ENCODE measurements at regions not wholly inside any gene's neighbourhood (a gene's known extent, or its start where the extent isn't known, plus 50 kb on each side); places are given as distances from the start of the nearest gene placed in this dataset.

- DNase-seq (ENCODE audit: low spot score), result no peak
Observed at GRCh38 chr11:92480499-92480898, 255.9 kb downstream of the FAT3 start.

GRCh38 chr11:92482492-92483060 is 258.0 kb downstream of the FAT3 start:
- no peak for DNase-seq (ENCODE audit: low spot score)

- no peak for DNase-seq (ENCODE audit: low spot score)
Observed at GRCh38 chr11:92484570-92484969, 260.0 kb downstream of the FAT3 start.

GRCh38 chr11:92489826-92490399 is 265.3 kb downstream of the FAT3 start:
- no peak for DNase-seq (ENCODE audit: low spot score)

- DNase-seq (ENCODE audit: low spot score), result no peak
Observed at GRCh38 chr11:92492372-92492771, 267.8 kb downstream of the FAT3 start.

GRCh38 chr11:92495107-92495793 is 270.6 kb downstream of the FAT3 start:
- DNase-seq (ENCODE audit: low spot score), result no peak

- DNase-seq (ENCODE audit: low spot score), result no peak
Observed at GRCh38 chr11:92500453-92500852, 275.8 kb downstream of the FAT3 start.

- no peak for DNase-seq (ENCODE audit: low spot score)
Observed at GRCh38 chr11:92501066-92501739, 276.6 kb downstream of the FAT3 start.

- DNase-seq (ENCODE audit: low spot score), result no peak
Observed at GRCh38 chr11:92504004-92504403, 279.4 kb downstream of the FAT3 start.

GRCh38 chr11:92504534-92504933 is 279.9 kb downstream of the FAT3 start:
- no peak for DNase-seq (ENCODE audit: low spot score)

GRCh38 chr11:92505689-92506088 is 281.1 kb downstream of the FAT3 start:
- DNase-seq (ENCODE audit: low spot score), result no peak

- no peak for DNase-seq (ENCODE audit: low spot score)
Observed at GRCh38 chr11:92506809-92507336, 282.3 kb downstream of the FAT3 start.

GRCh38 chr11:92510591-92510990 is 286.0 kb downstream of the FAT3 start:
- DNase-seq (ENCODE audit: low spot score), result no peak

- no peak for DNase-seq (ENCODE audit: low spot score)
Observed at GRCh38 chr11:92511522-92512203, 287.0 kb downstream of the FAT3 start.

GRCh38 chr11:92512204-92512569 is 287.6 kb downstream of the FAT3 start:
- no peak for DNase-seq (ENCODE audit: low spot score)

GRCh38 chr11:92523611-92524010 is 299.0 kb downstream of the FAT3 start:
- no peak for DNase-seq (ENCODE audit: low spot score)

GRCh38 chr11:92524542-92524941 is 299.9 kb downstream of the FAT3 start:
- no peak for DNase-seq (ENCODE audit: low spot score)

- no peak for DNase-seq (ENCODE audit: low spot score)
Observed at GRCh38 chr11:92527467-92527866, 302.8 kb downstream of the FAT3 start.

GRCh38 chr11:92528001-92528400 is 303.4 kb downstream of the FAT3 start:
- DNase-seq (ENCODE audit: low spot score), result no peak

- DNase-seq (ENCODE audit: low spot score), result no peak
Observed at GRCh38 chr11:92531065-92531739, 306.6 kb downstream of the FAT3 start.

- no peak for DNase-seq (ENCODE audit: low spot score)
Observed at GRCh38 chr11:92533657-92534335, 309.2 kb downstream of the FAT3 start.
